Astrocyte (in vitro differentiated cells and primary cell): ENCODE measurements at regions not wholly inside any gene's neighbourhood (a gene's known extent, or its start where the extent isn't known, plus 50 kb on each side); places are given as distances from the start of the nearest gene placed in this dataset.

ENCODE experiments used
- CTCF ChIP-seq: IDR thresholded peaks from 2 replicates; pipeline ENCODE4 v1.5.1; 2011; ENCODE audit warnings: low read depth, mild to moderate bottlenecking, inconsistent platforms, low read length, moderate library complexity; ENCODE audit not compliant: insufficient read depth
- EZH2 ChIP-seq: IDR thresholded peaks from 2 replicates; pipeline ENCODE4 v1.6.1; 2012; ENCODE audit warnings: mild to moderate bottlenecking, low read length, inconsistent platforms; ENCODE audit not compliant: insufficient read depth

- no peak for TF ChIP-seq CTCF
- TF ChIP-seq EZH2: no peak
These were observed 66.8 kb downstream of the CD24 start for GRCh38 chr6:106907754-106908153.
